Lower lobe of right lung (tissue), 2 donors: ENCODE measurements at regions not wholly inside any gene's neighbourhood (a gene's known extent, or its start where the extent isn't known, plus 50 kb on each side); places are given as distances from the start of the nearest gene placed in this dataset.

Source experiments
- ATAC-seq, 2 donors: fragments of 200-7000 bp; cut with Tn5 transposase; one replicate each; pipeline ENCODE4 v1.9.1; 2020 to 2022; ENCODE audit warnings: mild to moderate bottlenecking in 2 of 2, moderate library complexity in 2 of 2
- DNase-seq: peaks from one replicate; pipeline ENCODE4 v3.0.0-alpha.2; 2020
- H3K27ac ChIP-seq: fragments of 200-600 bp; one replicate; pipeline ENCODE4 v1.8.0; 2022
- H3K27me3 ChIP-seq: fragments of 200-600 bp; one replicate; pipeline ENCODE4 v1.8.0; 2022; ENCODE audit warnings: low read depth
- H3K36me3 ChIP-seq: fragments of 200-600 bp; one replicate; pipeline ENCODE4 v1.8.0; 2022; ENCODE audit warnings: mild to moderate bottlenecking
- H3K4me1 ChIP-seq: fragments of 200-600 bp; one replicate; pipeline ENCODE4 v1.8.0; 2022
- H3K4me3 ChIP-seq: fragments of 200-600 bp; one replicate; pipeline ENCODE4 v1.8.0; 2022; ENCODE audit warnings: mild to moderate bottlenecking
- H3K9me3 ChIP-seq: fragments of 200-600 bp; one replicate; pipeline ENCODE4 v1.8.0; 2022
- CTCF ChIP-seq: fragments of 200-600 bp; IDR thresholded peaks from one replicate; pipeline ENCODE4 v1.8.0; 2022; ENCODE audit warnings: antibody characterized with exemption, mild to moderate bottlenecking
- intact Hi-C: fragments of 100-400 bp; cut with DNase I; formaldehyde crosslinking; loops from one replicate; pipeline ENCODE4 v1.11.0; 2022
- donor health status: DM: no; HTN: yes; CAD: no; lungs with severe emphysema.

GRCh38 chr7:106814887-106815286 lies 50.2 kb upstream of the PIK3CG start:
- DNase-seq (no peak), ATAC-seq (no peak)
- no peak for TF ChIP-seq CTCF
- no peaks in the 10 kb centered on the region for H3K4me1 ChIP-seq
- no peaks in the 10 kb centered on the region for H3K27me3 ChIP-seq
- H3K36me3 ChIP-seq, result no peaks in the 10 kb centered on the region
- no peak overlapping the region for H3K27ac ChIP-seq
- no peak overlapping the region for H3K4me3 ChIP-seq
- intact Hi-C loops, result no loop called here
- no peaks in the 10 kb centered on the region for H3K9me3 ChIP-seq
